ENCODE measurements at regions not wholly inside any gene's neighbourhood (a gene's known extent, or its start where the extent isn't known, plus 50 kb on each side); places are given as distances from the start of the nearest gene placed in this dataset.

- no peak overlapping the region for H3K4me2 ChIP-seq (ENCODE audit: control insufficient read depth, extremely low read depth, insufficient read depth, low read depth, low read length)
- no peak for TF ChIP-seq EZH2 (IDR thresholded peaks at IDR 0.05; ENCODE audit: low read length)
- TF ChIP-seq CTCF (optimal IDR thresholded peaks at IDR 0.05 in 1 of 3, IDR thresholded peaks at IDR 0.05 in 1 of 3, conservative IDR thresholded peaks at IDR 0.05 in 1 of 3; ENCODE audit: extremely low read depth in 1 of 3, insufficient read depth in 2 of 3, low read length in 3 of 3) = no peak
- no peaks in the 10 kb centered on the region for H3K9me1 ChIP-seq (ENCODE audit: control insufficient read depth, extremely low read depth, insufficient read depth, low read length)
- no peak overlapping the region for H3K9ac ChIP-seq (ENCODE audit: control insufficient read depth, extremely low read depth, insufficient read depth, low read length)
- no peaks in the 10 kb centered on the region for H3K79me2 ChIP-seq (ENCODE audit: control insufficient read depth, insufficient read depth, low read length)
- no peaks in the 10 kb centered on the region for H3K27me3 ChIP-seq (ENCODE audit: control insufficient read depth, extremely low read depth, insufficient read depth, low read length)
- H3K4me1 ChIP-seq (ENCODE audit: control insufficient read depth, extremely low read depth, insufficient read depth, low read length) = no peaks in the 10 kb centered on the region
- H3K36me3 ChIP-seq (ENCODE audit: control insufficient read depth in 2 of 2, extremely low read depth in 1 of 2, insufficient read depth in 2 of 2, low read length in 2 of 2) = no peaks in the 10 kb centered on the region
- H4K20me1 ChIP-seq (ENCODE audit: control insufficient read depth, extremely low read depth, insufficient read depth, low read length) = no peaks in the 10 kb centered on the region
- H2AFZ ChIP-seq (ENCODE audit: control insufficient read depth, low read length) = no peak overlapping the region
- DNase-seq (ENCODE audit: low read depth, low spot score) = no peak
- no peak overlapping the region for H3K4me3 ChIP-seq (ENCODE audit: control insufficient read depth in 2 of 3, extremely low read depth in 1 of 3, insufficient read depth in 2 of 3, low read depth in 1 of 3, low read length in 3 of 3)
- no peak overlapping the region for H3K27ac ChIP-seq (ENCODE audit: control insufficient read depth, insufficient read depth, low read length)
- no peak for FAIRE-seq
- dilution Hi-C loops (cut with MboI; ENCODE audit: extremely low pct_ligation_motif_present, low sequenced_read_pairs) = no loop called here
- H3K9me3 ChIP-seq (ENCODE audit: control insufficient read depth, low read depth, low read length) = no peaks in the 10 kb centered on the region
Observed at GRCh38 chr2:221911890-221912289, 339.8 kb upstream of the EPHA4 start.

GRCh38 chr2:221911321-221911720 lies 339.2 kb upstream of the EPHA4 start:
- H3K4me3 ChIP-seq (ENCODE audit: control insufficient read depth in 2 of 3, extremely low read depth in 1 of 3, insufficient read depth in 2 of 3, low read depth in 1 of 3, low read length in 3 of 3) = no peak overlapping the region
- no peaks in the 10 kb centered on the region for H4K20me1 ChIP-seq (ENCODE audit: control insufficient read depth, extremely low read depth, insufficient read depth, low read length)
- no peak overlapping the region for H3K4me2 ChIP-seq (ENCODE audit: control insufficient read depth, extremely low read depth, insufficient read depth, low read depth, low read length)
- FAIRE-seq (no peak), DNase-seq (ENCODE audit: low read depth, low spot score) (no peak)
- no peaks in the 10 kb centered on the region for H3K4me1 ChIP-seq (ENCODE audit: control insufficient read depth, extremely low read depth, insufficient read depth, low read length)
- no peak for TF ChIP-seq CTCF (optimal IDR thresholded peaks at IDR 0.05 in 1 of 3, IDR thresholded peaks at IDR 0.05 in 1 of 3, conservative IDR thresholded peaks at IDR 0.05 in 1 of 3; ENCODE audit: extremely low read depth in 1 of 3, insufficient read depth in 2 of 3, low read length in 3 of 3)
- TF ChIP-seq EZH2 (IDR thresholded peaks at IDR 0.05; ENCODE audit: low read length) = no peak
- H3K27me3 ChIP-seq (ENCODE audit: control insufficient read depth, extremely low read depth, insufficient read depth, low read length) = no peaks in the 10 kb centered on the region
- dilution Hi-C loops (cut with MboI; ENCODE audit: extremely low pct_ligation_motif_present, low sequenced_read_pairs) = no loop called here
- no peak overlapping the region for H3K9ac ChIP-seq (ENCODE audit: control insufficient read depth, extremely low read depth, insufficient read depth, low read length)
- H2AFZ ChIP-seq (ENCODE audit: control insufficient read depth, low read length) = no peak overlapping the region
- H3K27ac ChIP-seq (ENCODE audit: control insufficient read depth, insufficient read depth, low read length) = no peak overlapping the region
- H3K9me3 ChIP-seq (ENCODE audit: control insufficient read depth, low read depth, low read length) = no peaks in the 10 kb centered on the region
- no peaks in the 10 kb centered on the region for H3K9me1 ChIP-seq (ENCODE audit: control insufficient read depth, extremely low read depth, insufficient read depth, low read length)
- H3K36me3 ChIP-seq (ENCODE audit: control insufficient read depth in 2 of 2, extremely low read depth in 1 of 2, insufficient read depth in 2 of 2, low read length in 2 of 2) = no peaks in the 10 kb centered on the region
- H3K79me2 ChIP-seq (ENCODE audit: control insufficient read depth, insufficient read depth, low read length) = no peaks in the 10 kb centered on the region

All from keratinocyte (primary cell).